ENCODE measurements at regions not wholly inside any gene's neighbourhood (a gene's known extent, or its start where the extent isn't known, plus 50 kb on each side); places are given as distances from the start of the nearest gene placed in this dataset.
"Not testable (repeated sequence)": the region's sequence is repeated elsewhere in the genome, so short reads cannot be mapped to it uniquely, and the experiment has no call there.

GRCh38 chr5:138676002-138676401 lies 77.2 kb upstream of the CTNNA1 start:
- no peak overlapping the region for H3K27ac ChIP-seq
- intact Hi-C loops (cut with DNase I; ENCODE audit: low total_unique reads) = no loop called here
- DNase-seq (ENCODE audit: low spot score in 2 of 2) = no peak
- H3K36me3 ChIP-seq = no peaks in the 10 kb centered on the region
- H3K27me3 ChIP-seq = no peaks in the 10 kb centered on the region
- TF ChIP-seq POLR2AphosphoS5 (IDR thresholded peaks at IDR 0.05) (no peak), POLR2A (IDR thresholded peaks at IDR 0.05) (no peak), CTCF (IDR thresholded peaks at IDR 0.05) (no peak)
- H3K4me3 ChIP-seq = no peak overlapping the region
- no peaks in the 10 kb centered on the region for H3K9me3 ChIP-seq
- no peaks in the 10 kb centered on the region for H3K4me1 ChIP-seq

- TF ChIP-seq POLR2A (IDR thresholded peaks at IDR 0.05) = no peak
- TF ChIP-seq POLR2AphosphoS5 (IDR thresholded peaks at IDR 0.05) = no peak
- no peak for TF ChIP-seq CTCF (IDR thresholded peaks at IDR 0.05)
- Histone ChIP-seq H3K36me3 (no peaks in the 10 kb centered on the region), H3K9me3 (no peaks in the 10 kb centered on the region), H3K27me3 (no peaks in the 10 kb centered on the region), H3K4me3 (no peak overlapping the region), H3K27ac (no peak overlapping the region), H3K4me1 (no peaks in the 10 kb centered on the region)
- intact Hi-C loops (cut with DNase I; ENCODE audit: low total_unique reads) = no loop called here
- peak in 1 of 2 donors; percentile 34 for DNase-seq (ENCODE audit: low spot score in 2 of 2)
Observed at GRCh38 chr5:138668451-138669380, 84.5 kb upstream of the CTNNA1 start.

GRCh38 chr5:138667782-138668331 lies 85.4 kb upstream of the CTNNA1 start:
- intact Hi-C loops (cut with DNase I; ENCODE audit: low total_unique reads); H3K27ac ChIP-seq; DNase-seq (ENCODE audit: low spot score in 2 of 2); H3K36me3 ChIP-seq; H3K9me3 ChIP-seq; H3K27me3 ChIP-seq; H3K4me3 ChIP-seq; H3K4me1 ChIP-seq: not testable (repeated sequence)

GRCh38 chr5:138666226-138666742 lies 86.9 kb upstream of the CTNNA1 start:
- H3K9me3 ChIP-seq = no peaks in the 10 kb centered on the region
- no peaks in the 10 kb centered on the region for H3K36me3 ChIP-seq
- H3K27me3 ChIP-seq = no peaks in the 10 kb centered on the region
- no peak overlapping the region for H3K4me3 ChIP-seq
- intact Hi-C loops (cut with DNase I; ENCODE audit: low total_unique reads) = no loop called here
- no peak overlapping the region for H3K27ac ChIP-seq
- no peak for TF ChIP-seq CTCF (IDR thresholded peaks at IDR 0.05)
- TF ChIP-seq POLR2A (IDR thresholded peaks at IDR 0.05) = no peak
- no peak for TF ChIP-seq POLR2AphosphoS5 (IDR thresholded peaks at IDR 0.05)
- peaks cover 5 to 8% of the 10 kb centered on the region in 2 donors for H3K4me1 ChIP-seq
- peak in 1 of 2 donors; percentile 17 for DNase-seq (ENCODE audit: low spot score in 2 of 2)

- Histone ChIP-seq H3K9me3 (no peaks in the 10 kb centered on the region), H3K36me3 (no peaks in the 10 kb centered on the region), H3K4me3 (no peak overlapping the region), H3K27ac (no peak overlapping the region), H3K4me1 (peaks cover 5 to 8% of the 10 kb centered on the region in 2 donors), H3K27me3 (no peaks in the 10 kb centered on the region)
- intact Hi-C loops (cut with DNase I; ENCODE audit: low total_unique reads) = no loop called here
- no peak for TF ChIP-seq POLR2A (IDR thresholded peaks at IDR 0.05)
- TF ChIP-seq POLR2AphosphoS5 (IDR thresholded peaks at IDR 0.05) = no peak
- TF ChIP-seq CTCF (IDR thresholded peaks at IDR 0.05) = no peak
- peak in 1 of 2 donors; percentile 28 for DNase-seq (ENCODE audit: low spot score in 2 of 2)
Observed at GRCh38 chr5:138665261-138665660, 88.0 kb upstream of the CTNNA1 start.

Measured in breast epithelium (tissue), 4 donors.